ENCODE measurements at regions not wholly inside any gene's neighbourhood (a gene's known extent, or its start where the extent isn't known, plus 50 kb on each side); places are given as distances from the start of the nearest gene placed in this dataset.

DNA sequence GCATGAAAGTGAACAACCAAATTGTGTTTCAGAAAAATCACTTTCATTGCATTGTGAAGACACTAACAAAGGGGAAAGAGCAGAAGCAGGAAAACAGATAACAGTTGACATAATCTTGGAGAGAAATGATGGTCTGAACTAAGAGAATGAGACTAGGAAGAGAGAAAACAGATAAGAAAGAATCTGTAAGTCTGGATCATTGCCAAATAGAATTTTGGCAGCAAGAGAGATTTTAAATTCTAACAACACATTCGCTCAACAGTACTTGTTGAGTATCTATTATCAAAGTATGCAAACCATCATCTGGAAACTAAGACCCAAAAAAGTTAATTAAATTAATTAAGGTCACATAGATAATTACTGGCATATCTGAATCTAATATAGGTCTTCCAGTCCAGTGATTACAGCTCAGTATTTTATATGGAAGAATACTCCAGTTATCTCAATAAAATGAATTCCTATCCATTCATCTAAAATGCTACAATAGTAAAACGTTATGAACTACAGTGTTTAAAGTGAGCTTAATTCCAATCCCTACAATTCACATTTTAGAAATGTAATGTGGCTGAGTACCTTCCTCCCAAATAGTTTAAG, 166.7 kb upstream of the FAT3 start:
- Histone ChIP-seq H3K4me3 (no peak overlapping the region), H3K27me3 (no peaks in the 10 kb centered on the region), H3K36me3 (no peaks in the 10 kb centered on the region), H3K9me3 (no peaks in the 10 kb centered on the region), H3K4me1 (no peaks in the 10 kb centered on the region), H3K27ac (replicated peaks in 1 of 4) (no peak overlapping the region)
- intact Hi-C loops (cut with DNase I), result no loop called here
- 55% methylated on average over 2 of the region's 2 CpGs for WGBS
- no peak for DNase-seq (ENCODE audit: extremely low spot score)
- TF ChIP-seq POLR2AphosphoS5 (IDR thresholded peaks at IDR 0.05) (no peak), POLR2A (IDR thresholded peaks at IDR 0.05; ENCODE audit: low read depth) (no peak), EP300 (IDR thresholded peaks at IDR 0.05) (no peak)
- TF ChIP-seq, protein P1, sequence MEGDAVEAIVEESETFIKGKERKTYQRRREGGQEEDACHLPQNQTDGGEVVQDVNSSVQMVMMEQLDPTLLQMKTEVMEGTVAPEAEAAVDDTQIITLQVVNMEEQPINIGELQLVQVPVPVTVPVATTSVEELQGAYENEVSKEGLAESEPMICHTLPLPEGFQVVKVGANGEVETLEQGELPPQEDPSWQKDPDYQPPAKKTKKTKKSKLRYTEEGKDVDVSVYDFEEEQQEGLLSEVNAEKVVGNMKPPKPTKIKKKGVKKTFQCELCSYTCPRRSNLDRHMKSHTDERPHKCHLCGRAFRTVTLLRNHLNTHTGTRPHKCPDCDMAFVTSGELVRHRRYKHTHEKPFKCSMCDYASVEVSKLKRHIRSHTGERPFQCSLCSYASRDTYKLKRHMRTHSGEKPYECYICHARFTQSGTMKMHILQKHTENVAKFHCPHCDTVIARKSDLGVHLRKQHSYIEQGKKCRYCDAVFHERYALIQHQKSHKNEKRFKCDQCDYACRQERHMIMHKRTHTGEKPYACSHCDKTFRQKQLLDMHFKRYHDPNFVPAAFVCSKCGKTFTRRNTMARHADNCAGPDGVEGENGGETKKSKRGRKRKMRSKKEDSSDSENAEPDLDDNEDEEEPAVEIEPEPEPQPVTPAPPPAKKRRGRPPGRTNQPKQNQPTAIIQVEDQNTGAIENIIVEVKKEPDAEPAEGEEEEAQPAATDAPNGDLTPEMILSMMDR (IDR thresholded peaks at IDR 0.05), result no peak

DNA sequence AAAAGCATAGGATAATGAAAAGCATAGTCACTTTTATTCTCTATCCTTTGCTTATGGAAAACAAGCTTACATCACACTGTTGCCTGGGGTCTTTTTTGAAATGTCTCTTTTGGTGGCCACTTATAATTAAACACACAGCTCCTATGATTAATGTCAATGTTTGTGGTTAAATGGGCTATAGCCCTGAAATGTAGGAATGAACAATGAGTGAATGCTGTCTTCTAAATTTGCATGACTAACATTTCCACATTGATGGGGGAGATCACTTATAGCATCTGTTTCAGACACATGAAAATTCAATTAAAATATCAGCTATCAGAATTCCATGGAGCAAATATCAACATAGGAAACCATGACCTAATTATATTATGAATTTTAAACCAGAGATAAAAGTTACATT, 171.4 kb upstream of the FAT3 start:
- DNase-seq (ENCODE audit: extremely low spot score), result no peak
- intact Hi-C loops (cut with DNase I), result no loop called here
- no peaks in the 10 kb centered on the region for H3K27me3 ChIP-seq
- H3K4me1 ChIP-seq, result no peaks in the 10 kb centered on the region
- no peaks in the 10 kb centered on the region for H3K36me3 ChIP-seq
- H3K27ac ChIP-seq (replicated peaks in 1 of 4), result no peak overlapping the region
- no peaks in the 10 kb centered on the region for H3K9me3 ChIP-seq
- TF ChIP-seq EP300 (IDR thresholded peaks at IDR 0.05) (no peak), POLR2A (IDR thresholded peaks at IDR 0.05; ENCODE audit: low read depth) (no peak), POLR2AphosphoS5 (IDR thresholded peaks at IDR 0.05) (no peak)
- TF ChIP-seq, protein P1 (IDR thresholded peaks at IDR 0.05), result no peak
- H3K4me3 ChIP-seq, result no peak overlapping the region

GRCh38 chr11:92050305-92050704, 174.3 kb upstream of the FAT3 start:
- intact Hi-C loops (cut with DNase I), result no loop called here
- TF ChIP-seq POLR2A (IDR thresholded peaks at IDR 0.05; ENCODE audit: low read depth) (no peak), POLR2AphosphoS5 (IDR thresholded peaks at IDR 0.05) (no peak), EP300 (IDR thresholded peaks at IDR 0.05) (no peak)
- TF ChIP-seq, protein P1 (IDR thresholded peaks at IDR 0.05), result no peak
- H3K4me3 ChIP-seq, result no peak overlapping the region
- no peaks in the 10 kb centered on the region for H3K4me1 ChIP-seq
- 52% methylated on average over 2 of the region's 2 CpGs for WGBS
- no peaks in the 10 kb centered on the region for H3K27me3 ChIP-seq
- no peak overlapping the region for H3K27ac ChIP-seq (replicated peaks in 1 of 4)
- no peaks in the 10 kb centered on the region for H3K9me3 ChIP-seq
- DNase-seq (ENCODE audit: extremely low spot score), result no peak
- no peaks in the 10 kb centered on the region for H3K36me3 ChIP-seq

DNA sequence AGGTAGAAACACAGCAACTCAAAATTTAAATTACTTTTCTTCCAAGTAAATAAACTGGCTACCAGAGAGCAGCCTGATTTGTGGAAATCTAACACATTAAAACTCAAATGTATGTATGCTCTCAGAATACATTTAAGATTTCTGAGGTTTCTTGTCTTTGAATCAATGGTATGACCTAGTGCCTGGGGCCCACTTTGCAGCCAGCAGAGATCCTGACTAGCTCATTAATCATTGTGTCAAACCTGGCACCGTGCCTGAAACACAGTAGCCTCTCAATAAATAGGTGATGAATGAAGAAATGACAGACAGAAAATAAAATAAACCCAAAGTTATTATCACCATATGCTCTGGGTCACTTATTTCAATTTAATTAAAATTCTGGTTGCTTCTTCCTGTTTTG, 176.2 kb upstream of the FAT3 start:
- Histone ChIP-seq H3K27ac (replicated peaks in 1 of 4) (no peak overlapping the region), H3K36me3 (no peaks in the 10 kb centered on the region), H3K9me3 (no peaks in the 10 kb centered on the region), H3K27me3 (no peaks in the 10 kb centered on the region), H3K4me1 (no peaks in the 10 kb centered on the region), H3K4me3 (no peak overlapping the region)
- DNase-seq (ENCODE audit: extremely low spot score), result no peak
- TF ChIP-seq EP300 (IDR thresholded peaks at IDR 0.05) (no peak), POLR2A (IDR thresholded peaks at IDR 0.05; ENCODE audit: low read depth) (no peak), POLR2AphosphoS5 (IDR thresholded peaks at IDR 0.05) (no peak)
- TF ChIP-seq, protein P1 (IDR thresholded peaks at IDR 0.05), result no peak
- WGBS, result 0% methylated on average over 1 of the region's 1 CpG
- intact Hi-C loops (cut with DNase I), result no loop called here

DNA sequence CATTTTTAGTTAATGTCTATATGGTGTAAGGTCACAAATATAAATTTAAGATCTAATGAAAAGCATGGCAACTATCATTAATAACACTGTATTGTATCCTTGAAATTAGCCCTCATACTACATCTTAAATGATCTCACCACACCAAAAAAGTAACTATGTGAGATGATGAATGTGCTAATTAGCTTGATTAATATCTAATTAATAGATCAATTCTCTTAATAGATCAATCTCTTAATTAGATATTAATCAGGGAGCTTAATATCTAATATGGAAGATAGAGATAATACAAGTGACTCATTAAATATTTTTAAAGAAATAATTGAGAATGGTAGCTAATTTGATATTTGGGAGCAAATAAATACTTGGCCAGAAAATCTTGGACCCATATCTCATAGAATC, 178.5 kb upstream of the FAT3 start:
- no peaks in the 10 kb centered on the region for H3K9me3 ChIP-seq
- no peak for DNase-seq (ENCODE audit: extremely low spot score)
- no peaks in the 10 kb centered on the region for H3K27me3 ChIP-seq
- H3K4me3 ChIP-seq, result no peak overlapping the region
- intact Hi-C loops (cut with DNase I), result no loop called here
- H3K27ac ChIP-seq (replicated peaks in 1 of 4), result no peak overlapping the region
- H3K4me1 ChIP-seq, result no peaks in the 10 kb centered on the region
- TF ChIP-seq POLR2AphosphoS5 (IDR thresholded peaks at IDR 0.05) (no peak), POLR2A (IDR thresholded peaks at IDR 0.05; ENCODE audit: low read depth) (no peak), EP300 (IDR thresholded peaks at IDR 0.05) (no peak)
- TF ChIP-seq, protein P1 (IDR thresholded peaks at IDR 0.05), result no peak
- no peaks in the 10 kb centered on the region for H3K36me3 ChIP-seq
